ENCODE measurements at regions not wholly inside any gene's neighbourhood (a gene's known extent, or its start where the extent isn't known, plus 50 kb on each side); places are given as distances from the start of the nearest gene placed in this dataset.

GRCh38 chr12:127912035-127912665 is 354.8 kb upstream of the TMEM132C start:
- TF ChIP-seq FOXM1 (IDR thresholded peaks at IDR 0.05; ENCODE audit: borderline replicate concordance, low read depth) (no peak), YY1 (IDR thresholded peaks at IDR 0.05; ENCODE audit: low read depth) (no peak), CEBPB (IDR thresholded peaks at IDR 0.05) (no peak), ZBTB7A (IDR thresholded peaks at IDR 0.05; ENCODE audit: low read depth) (no peak), TCF12 (IDR thresholded peaks at IDR 0.05; ENCODE audit: low read depth) (no peak), TAF1 (IDR thresholded peaks at IDR 0.05; ENCODE audit: low read depth) (no peak), EGR1 (IDR thresholded peaks at IDR 0.05) (no peak), TEAD4 (IDR thresholded peaks at IDR 0.05) (no peak), RAD21 (IDR thresholded peaks at IDR 0.05; ENCODE audit: low read depth) (no peak), CREB1 (IDR thresholded peaks at IDR 0.05; ENCODE audit: low read depth) (no peak), MAX (IDR thresholded peaks at IDR 0.05) (no peak), EP300 (IDR thresholded peaks at IDR 0.05; ENCODE audit: borderline replicate concordance) (no peak), NFIC (IDR thresholded peaks at IDR 0.05) (no peak)
- TF ChIP-seq, protein P1, sequence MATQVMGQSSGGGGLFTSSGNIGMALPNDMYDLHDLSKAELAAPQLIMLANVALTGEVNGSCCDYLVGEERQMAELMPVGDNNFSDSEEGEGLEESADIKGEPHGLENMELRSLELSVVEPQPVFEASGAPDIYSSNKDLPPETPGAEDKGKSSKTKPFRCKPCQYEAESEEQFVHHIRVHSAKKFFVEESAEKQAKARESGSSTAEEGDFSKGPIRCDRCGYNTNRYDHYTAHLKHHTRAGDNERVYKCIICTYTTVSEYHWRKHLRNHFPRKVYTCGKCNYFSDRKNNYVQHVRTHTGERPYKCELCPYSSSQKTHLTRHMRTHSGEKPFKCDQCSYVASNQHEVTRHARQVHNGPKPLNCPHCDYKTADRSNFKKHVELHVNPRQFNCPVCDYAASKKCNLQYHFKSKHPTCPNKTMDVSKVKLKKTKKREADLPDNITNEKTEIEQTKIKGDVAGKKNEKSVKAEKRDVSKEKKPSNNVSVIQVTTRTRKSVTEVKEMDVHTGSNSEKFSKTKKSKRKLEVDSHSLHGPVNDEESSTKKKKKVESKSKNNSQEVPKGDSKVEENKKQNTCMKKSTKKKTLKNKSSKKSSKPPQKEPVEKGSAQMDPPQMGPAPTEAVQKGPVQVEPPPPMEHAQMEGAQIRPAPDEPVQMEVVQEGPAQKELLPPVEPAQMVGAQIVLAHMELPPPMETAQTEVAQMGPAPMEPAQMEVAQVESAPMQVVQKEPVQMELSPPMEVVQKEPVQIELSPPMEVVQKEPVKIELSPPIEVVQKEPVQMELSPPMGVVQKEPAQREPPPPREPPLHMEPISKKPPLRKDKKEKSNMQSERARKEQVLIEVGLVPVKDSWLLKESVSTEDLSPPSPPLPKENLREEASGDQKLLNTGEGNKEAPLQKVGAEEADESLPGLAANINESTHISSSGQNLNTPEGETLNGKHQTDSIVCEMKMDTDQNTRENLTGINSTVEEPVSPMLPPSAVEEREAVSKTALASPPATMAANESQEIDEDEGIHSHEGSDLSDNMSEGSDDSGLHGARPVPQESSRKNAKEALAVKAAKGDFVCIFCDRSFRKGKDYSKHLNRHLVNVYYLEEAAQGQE (IDR thresholded peaks at IDR 0.05; ENCODE audit: low read depth), result no peak
- TF ChIP-seq, protein P2, sequence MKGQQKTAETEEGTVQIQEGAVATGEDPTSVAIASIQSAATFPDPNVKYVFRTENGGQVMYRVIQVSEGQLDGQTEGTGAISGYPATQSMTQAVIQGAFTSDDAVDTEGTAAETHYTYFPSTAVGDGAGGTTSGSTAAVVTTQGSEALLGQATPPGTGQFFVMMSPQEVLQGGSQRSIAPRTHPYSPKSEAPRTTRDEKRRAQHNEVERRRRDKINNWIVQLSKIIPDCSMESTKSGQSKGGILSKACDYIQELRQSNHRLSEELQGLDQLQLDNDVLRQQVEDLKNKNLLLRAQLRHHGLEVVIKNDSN (IDR thresholded peaks at IDR 0.05), result no peak

DNA sequence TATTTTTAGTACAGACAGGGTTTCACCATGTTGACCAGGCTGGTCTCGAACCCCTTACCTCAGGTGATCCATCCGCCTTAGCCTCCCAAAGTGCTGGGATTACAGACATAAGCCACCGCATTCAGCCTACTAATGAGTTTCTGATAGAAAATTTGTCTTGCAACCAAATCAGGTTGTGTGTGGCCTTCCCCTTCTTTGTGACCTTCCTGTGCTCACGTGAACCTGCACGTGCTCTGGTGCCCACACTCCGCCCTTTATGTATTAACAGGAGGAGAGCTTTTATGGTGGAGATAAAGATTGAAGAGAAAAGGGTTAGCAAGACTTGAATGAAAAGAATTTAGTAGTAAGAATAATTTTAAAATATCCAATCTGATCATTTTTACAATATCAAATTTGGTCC is 343.5 kb upstream of the TMEM132C start:
- no peak for TF ChIP-seq TEAD4 (IDR thresholded peaks at IDR 0.05)
- TF ChIP-seq FOXM1 (IDR thresholded peaks at IDR 0.05; ENCODE audit: borderline replicate concordance, low read depth), result no peak
- TF ChIP-seq CREB1 (IDR thresholded peaks at IDR 0.05; ENCODE audit: low read depth), result no peak
- no peak for TF ChIP-seq RAD21 (IDR thresholded peaks at IDR 0.05; ENCODE audit: low read depth)
- no peak for TF ChIP-seq EGR1 (IDR thresholded peaks at IDR 0.05)
- TF ChIP-seq TAF1 (IDR thresholded peaks at IDR 0.05; ENCODE audit: low read depth), result no peak
- no peak for TF ChIP-seq TCF12 (IDR thresholded peaks at IDR 0.05; ENCODE audit: low read depth)

DNA sequence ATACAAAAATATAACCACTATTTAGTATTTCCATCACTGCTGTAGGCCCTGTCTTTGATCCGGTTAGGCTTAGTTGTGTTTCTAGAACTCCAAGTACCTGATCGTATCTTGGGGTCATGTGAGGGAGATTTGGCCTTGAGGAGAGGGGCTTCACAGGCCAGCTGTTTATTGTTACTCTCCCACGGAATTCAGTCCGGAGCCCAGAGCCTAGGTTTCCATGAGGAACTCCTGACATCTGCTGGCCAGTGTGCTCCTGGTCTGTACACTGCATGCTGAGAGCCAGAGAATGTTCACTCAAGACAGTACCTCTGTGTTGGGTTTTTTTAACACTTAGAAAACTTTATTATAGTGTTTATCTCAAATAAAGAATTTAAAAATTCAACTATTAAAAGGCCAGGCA is 341.0 kb upstream of the TMEM132C start:
- TF ChIP-seq ZBTB7A (IDR thresholded peaks at IDR 0.05; ENCODE audit: low read depth) (no peak), RAD21 (IDR thresholded peaks at IDR 0.05; ENCODE audit: low read depth) (peak; percentile 13; the same call in 1 of the 2 replicates), NFIC (IDR thresholded peaks at IDR 0.05) (no peak)

DNA sequence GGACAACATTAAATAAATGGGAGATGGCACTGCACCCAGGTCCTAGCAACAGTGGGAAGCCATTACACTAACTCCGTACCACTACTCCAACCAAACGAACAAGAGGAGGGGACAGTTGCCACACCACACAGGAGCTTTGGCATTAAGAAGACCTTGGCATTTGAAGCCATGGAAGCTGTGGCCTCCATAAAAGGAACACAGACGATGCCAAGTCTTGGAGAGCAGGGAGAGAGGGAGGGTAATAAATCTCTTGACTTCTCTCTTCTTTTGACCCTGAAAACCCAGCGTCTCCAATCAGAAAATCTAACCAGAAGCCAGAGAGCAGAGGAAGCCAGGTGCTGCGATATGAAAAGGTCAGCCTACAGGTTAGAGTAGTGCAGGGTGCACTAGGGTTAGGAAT is 338.8 kb upstream of the TMEM132C start:
- TF ChIP-seq EP300 (IDR thresholded peaks at IDR 0.05; ENCODE audit: borderline replicate concordance) (no peak), TCF12 (IDR thresholded peaks at IDR 0.05; ENCODE audit: low read depth) (no peak), FOXM1 (IDR thresholded peaks at IDR 0.05; ENCODE audit: borderline replicate concordance, low read depth) (no peak), YY1 (IDR thresholded peaks at IDR 0.05; ENCODE audit: low read depth) (no peak), CREB1 (IDR thresholded peaks at IDR 0.05; ENCODE audit: low read depth) (no peak), CEBPB (IDR thresholded peaks at IDR 0.05) (no peak), MAX (IDR thresholded peaks at IDR 0.05) (no peak), EGR1 (IDR thresholded peaks at IDR 0.05) (no peak), NFIC (IDR thresholded peaks at IDR 0.05) (no peak)

GRCh38 chr12:127928615-127929571 is 338.1 kb upstream of the TMEM132C start:
- TF ChIP-seq RAD21 (IDR thresholded peaks at IDR 0.05; ENCODE audit: low read depth) (no peak), CREB1 (IDR thresholded peaks at IDR 0.05; ENCODE audit: low read depth) (no peak), TCF12 (IDR thresholded peaks at IDR 0.05; ENCODE audit: low read depth) (no peak), EP300 (IDR thresholded peaks at IDR 0.05; ENCODE audit: borderline replicate concordance) (no peak), NFIC (IDR thresholded peaks at IDR 0.05) (no peak)

GRCh38 chr12:127930122-127930521 is 336.8 kb upstream of the TMEM132C start:
- TF ChIP-seq CEBPB (IDR thresholded peaks at IDR 0.05) (no peak), FOXM1 (IDR thresholded peaks at IDR 0.05; ENCODE audit: borderline replicate concordance, low read depth) (no peak), MAX (IDR thresholded peaks at IDR 0.05) (no peak), YY1 (IDR thresholded peaks at IDR 0.05; ENCODE audit: low read depth) (no peak), TCF12 (IDR thresholded peaks at IDR 0.05; ENCODE audit: low read depth) (no peak), RAD21 (IDR thresholded peaks at IDR 0.05; ENCODE audit: low read depth) (no peak), NFIC (IDR thresholded peaks at IDR 0.05) (no peak), EGR1 (IDR thresholded peaks at IDR 0.05) (no peak)
- TF ChIP-seq, protein P2 (IDR thresholded peaks at IDR 0.05), result no peak

DNA sequence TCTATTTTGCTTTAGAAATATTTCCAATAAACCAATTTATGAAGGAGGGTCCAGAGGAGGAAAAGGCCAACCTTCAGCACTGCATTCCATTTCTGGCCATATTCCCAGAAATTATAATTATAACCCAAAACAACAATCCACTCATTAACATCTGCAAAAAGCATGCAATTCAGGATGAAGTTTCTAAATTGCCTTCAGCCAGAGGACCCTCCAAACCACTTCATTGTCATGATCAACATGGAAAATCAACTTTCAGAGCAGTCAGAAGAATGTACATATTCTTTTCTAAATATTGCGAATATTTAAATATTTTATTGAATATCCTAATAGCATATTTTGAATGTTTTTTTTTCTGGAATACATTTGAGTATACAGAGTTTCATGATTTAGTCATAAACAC is 332.6 kb upstream of the TMEM132C start:
- TF ChIP-seq FOXM1 (IDR thresholded peaks at IDR 0.05; ENCODE audit: borderline replicate concordance, low read depth) (no peak), MAX (IDR thresholded peaks at IDR 0.05) (no peak), TEAD4 (IDR thresholded peaks at IDR 0.05) (no peak), TAF1 (IDR thresholded peaks at IDR 0.05; ENCODE audit: low read depth) (no peak), RAD21 (IDR thresholded peaks at IDR 0.05; ENCODE audit: low read depth) (no peak)
